ENCODE measurements at regions not wholly inside any gene's neighbourhood (a gene's known extent, or its start where the extent isn't known, plus 50 kb on each side); places are given as distances from the start of the nearest gene placed in this dataset.

DNA sequence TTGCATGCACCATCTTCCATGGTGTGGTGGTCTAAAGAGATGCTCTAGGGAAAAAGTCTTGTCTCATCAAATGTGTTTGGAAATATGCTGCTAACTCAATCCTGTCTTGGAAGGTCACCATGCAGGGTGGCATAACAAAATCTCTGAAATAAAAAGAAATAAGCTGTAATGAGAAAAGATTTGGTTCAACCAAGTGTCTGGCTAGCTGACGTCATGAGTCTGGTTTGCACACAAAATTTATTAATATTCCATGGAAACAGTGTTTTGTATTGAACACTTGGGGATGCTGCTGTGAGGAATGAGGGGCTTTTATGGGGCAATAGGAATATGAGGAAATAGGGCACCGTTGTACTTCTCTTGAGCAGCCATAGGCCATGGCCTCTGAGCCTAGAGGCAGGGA lies 575.7 kb upstream of the CDH5 start:
- DNase-seq (ENCODE audit: low read depth), result no peak

DNA sequence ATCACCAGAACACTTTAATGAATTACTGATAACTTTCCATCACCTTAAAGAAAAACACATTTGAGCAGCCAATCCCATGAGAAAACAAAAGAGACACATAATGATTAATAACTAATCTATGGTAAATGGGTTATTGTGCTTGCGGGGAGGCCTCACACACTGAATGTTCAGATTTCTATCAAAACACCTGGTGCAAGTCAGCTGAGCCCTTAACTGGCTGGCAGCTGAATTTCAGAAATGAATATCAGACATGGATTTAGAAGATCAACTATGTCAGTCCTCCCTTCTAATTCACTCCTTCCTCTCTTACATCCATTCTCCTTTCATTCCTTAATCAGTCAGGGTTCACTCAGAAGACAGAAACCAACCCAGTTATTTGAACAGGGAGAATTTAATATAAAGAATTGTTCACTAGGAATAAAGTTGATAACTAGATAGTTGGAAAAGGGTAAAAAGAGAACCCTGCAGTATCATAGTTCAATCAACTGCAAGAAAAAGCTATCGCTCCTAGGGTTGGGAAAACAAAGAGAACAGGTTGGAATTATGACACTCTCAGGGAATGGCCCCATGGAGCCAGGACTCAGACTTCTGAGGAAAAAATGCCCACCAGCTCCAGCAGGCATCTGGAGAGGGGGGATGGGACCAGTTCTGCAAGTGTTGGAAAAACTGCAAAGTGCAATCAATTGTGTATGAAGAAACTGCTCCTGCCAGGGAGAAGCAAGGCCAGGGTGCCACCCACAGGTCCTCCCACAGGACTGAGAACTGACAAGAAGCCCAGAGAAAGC lies 577.1 kb upstream of the CDH5 start:
- no peak for DNase-seq (ENCODE audit: low read depth)

DNA sequence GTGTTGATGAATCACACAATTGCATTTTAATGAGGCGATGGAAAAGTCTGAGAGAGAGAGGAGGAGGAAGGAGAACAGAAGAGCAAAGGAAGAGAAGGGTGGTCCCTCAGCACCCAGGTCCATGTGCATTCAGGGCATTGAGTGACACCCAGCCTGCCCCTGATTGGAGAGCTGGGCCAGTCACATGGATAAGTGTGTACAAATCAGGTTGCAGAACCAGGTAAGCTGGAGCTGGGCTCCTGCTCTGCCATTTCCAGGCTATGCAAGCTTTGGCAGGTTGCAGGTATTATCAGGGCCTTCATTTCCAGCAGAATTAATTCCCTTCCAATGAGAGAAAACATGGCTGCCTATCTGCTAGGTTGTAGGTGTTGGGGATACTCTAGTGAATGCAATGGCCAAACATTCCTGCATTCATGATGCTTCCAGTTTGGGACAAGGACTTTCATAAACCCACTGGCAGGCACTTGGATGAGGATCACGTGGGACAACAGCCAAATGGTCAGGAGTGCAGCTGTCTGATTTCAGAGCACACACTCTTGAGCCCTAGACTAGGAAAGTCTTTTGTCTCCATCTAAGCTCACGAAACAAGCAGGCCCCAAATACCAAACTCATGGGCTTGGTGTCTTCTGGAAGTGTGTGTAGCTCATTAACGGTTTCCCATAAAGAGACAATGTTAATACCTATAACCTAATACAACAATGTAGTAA lies 577.9 kb upstream of the CDH5 start:
- no peak for DNase-seq (ENCODE audit: low read depth)

DNA sequence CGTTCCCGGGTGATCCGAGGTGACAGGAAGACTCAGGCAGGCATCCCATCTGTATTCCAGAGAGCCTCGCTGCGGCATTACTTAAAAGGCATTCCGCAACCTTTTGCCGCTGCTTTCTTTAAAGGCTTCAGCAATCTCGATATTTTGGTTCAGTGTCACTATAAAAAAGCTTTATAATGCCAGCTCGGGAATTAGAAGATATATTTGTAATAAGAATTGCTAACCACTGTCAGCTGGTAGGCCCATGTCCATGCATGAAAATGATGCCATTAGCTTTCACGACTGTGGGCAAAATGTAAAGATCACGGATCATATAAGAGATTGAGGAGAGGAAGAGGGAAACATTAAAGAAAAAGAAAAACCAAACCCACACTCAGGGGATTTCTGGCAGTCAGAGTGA lies 578.6 kb upstream of the CDH5 start:
- DNase-seq (ENCODE audit: low read depth), result no peak

DNA sequence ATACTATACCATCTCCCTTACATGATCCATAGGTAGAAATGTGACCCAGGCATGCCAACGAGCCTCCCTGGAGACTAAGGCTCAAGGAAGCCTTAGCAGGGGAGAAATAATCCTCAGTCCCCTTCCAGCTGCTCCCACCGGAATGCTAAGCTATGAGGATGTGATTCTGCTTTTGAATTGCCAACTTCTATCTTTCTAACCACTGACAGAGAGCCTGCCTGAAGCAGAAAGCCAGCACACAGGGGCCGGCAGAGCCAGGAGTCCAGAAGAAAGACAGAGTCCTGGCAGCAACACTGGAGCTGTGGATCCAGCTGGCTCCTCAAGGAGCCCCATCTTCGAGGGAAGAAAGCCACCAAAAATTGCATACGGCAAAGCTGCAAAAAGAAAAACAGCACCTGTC lies 579.6 kb upstream of the CDH5 start:
- DNase-seq (ENCODE audit: low read depth), result no peak

DNA sequence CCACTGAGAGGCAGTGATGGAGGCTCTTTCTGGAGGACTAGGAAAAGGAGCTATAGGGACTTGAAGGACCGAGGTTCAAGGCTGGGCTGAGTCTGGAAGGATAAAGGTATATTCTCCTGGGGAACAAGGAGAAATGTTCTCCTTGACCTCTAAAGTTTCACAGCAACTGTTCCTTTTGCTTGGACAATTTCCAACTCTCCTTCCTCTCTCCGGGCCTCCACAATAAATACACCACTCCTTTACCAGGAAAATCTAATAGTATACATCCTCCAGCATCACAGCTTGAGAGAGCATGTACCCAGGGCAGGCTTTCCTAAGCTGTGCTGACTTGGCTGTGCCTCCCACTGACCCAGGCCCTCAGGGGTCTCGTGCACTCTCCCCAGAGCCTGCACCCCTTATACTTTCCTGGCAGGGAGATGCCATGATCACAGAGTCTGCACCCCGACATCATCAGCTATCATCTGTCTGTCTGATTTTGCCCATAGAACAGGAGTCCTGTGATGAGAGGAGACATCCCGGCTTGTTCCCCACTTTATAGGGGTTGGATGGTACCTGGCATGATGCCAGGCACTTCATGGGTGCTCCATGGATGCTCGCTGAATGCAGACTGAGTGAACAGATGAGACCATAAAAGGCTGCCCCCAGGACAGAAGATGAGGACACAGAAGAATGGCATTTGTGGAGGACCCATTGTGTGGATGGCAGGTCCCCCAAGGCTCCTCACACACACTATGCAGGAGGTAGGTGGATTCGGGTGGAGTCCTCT lies 582.6 kb upstream of the CDH5 start:
- no peak for DNase-seq (ENCODE audit: low read depth)

DNA sequence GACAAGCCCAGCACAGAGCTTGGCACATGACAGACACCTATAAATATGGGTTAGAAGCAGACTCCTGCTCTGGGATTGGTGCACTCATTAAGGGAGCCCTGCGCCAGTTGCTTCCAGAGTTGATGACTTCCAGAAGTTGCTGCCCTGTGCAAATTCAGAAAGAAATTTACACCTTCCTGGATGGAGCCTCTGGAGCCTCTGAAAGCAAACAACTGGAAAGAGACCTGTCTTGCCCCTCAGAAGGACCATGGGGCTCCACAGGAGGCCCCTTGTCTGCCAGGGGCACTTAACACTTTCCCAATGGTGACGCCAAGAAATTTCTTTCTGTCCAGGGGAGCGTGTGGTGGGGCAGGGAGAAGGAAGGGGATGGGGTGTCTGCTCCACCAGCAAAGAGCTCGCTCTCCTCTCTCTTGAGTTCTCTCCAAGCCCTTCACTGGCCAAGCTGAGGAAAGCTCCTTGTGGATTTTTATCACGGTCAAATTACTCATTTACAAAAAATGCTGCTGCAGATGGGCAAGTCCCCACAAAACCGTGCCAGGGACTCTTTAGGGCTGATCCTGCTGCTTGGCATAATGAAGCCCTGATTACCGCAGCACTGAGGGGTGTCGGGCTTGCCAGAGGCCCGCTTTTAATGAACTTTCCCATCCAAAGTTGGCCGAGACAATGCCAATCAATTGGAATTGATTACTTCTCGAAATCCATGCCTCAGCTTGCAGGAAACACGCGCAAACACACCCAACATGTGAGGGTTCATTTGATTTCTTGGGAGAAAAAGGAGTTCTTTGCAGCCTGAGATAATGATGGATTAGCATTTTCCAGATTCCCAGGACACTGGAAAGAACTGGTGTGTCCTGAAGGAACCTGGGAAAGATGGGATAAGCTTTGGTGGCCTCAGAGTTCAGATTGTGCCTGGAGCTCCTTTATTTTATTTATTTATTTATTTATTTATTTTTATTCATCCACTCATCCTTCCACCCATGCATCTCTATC lies 583.6 kb upstream of the CDH5 start:
- no peak for DNase-seq (ENCODE audit: low read depth)

DNA sequence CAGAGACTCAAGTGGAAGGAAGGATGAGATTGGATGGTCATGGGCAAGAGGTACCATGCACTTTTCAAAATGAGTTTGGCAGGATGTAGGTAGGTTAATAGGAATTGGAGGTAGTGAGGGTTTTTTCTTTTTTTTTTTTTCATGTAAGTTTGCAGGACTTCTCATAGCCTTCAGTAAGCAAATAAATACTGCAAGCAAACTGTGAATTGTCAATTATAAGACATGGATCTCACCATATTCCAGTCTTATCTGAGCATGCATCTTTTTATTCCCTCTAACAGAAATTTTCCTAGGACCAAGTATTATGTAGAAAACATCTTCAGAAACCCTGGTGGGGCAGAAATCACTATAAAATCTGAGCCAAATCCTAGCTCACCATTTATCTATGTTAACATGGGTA lies 584.6 kb upstream of the CDH5 start:
- DNase-seq (ENCODE audit: low read depth), result no peak

DNA sequence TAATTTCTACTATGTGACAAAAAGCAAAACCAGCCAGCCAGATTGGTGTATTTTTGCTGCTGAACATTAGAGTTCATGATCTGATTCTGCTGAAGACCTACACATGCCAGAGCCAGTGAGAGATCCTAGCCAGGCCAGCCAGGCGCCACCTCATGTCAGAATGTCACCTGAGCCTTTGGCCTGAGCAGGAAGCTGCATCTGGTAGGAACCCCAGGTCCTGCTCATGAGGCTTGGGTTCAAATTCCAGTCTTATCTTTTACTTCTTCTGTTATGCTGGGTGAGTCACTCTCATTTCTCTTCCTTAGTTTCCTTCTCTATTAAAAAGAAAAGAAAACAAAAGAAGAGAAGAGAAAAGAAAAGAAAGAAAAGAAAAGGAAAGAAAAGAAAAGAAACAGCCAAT lies 585.1 kb upstream of the CDH5 start:
- no peak for DNase-seq (ENCODE audit: low read depth)

DNA sequence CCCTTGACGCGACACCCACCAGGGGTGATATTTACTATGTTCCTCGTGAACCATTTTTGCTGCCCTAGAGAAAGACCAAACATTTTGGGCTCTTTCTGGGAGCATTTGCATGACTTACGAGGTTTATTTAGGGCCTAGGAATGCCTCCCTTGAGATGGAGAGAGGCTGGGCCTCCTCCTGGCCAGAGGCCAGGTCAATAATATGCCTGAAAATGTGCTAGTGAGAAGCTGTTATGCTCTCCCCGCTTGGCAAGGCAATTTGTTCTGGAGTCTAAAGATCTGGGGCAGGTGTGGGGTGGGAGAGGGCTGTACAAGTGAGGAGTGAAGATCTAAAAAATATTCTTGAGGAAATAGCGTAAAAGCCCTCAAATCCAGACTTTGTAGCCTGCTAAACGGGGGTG lies 587.3 kb upstream of the CDH5 start:
- no peak for DNase-seq (ENCODE audit: low read depth)

DNA sequence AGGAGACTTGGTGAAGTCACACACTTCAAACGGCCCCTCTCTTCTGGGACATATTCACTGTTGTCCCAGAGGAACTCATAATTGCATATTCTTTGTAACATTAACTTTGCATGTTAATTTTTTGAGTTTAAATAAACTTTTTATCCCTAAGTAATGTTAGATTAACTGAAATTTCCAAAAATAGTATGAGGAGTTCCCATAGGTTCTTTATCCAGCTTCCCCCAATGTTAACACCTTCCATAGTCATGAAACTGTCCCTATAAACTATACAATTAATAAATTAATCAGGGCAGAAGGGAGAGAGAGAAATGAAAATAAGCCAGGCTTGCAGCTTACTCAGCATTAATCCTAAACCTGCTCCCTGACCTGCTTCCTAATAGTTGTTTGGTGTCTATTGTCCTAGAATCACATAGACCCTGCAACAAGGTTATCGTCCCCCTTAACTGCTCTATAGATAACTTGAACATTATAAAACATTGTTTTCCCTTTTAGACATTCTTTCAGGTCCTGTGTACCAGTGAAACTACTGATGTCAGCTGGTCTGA lies 589.8 kb upstream of the CDH5 start:
- DNase-seq (ENCODE audit: low read depth), result no peak

DNA sequence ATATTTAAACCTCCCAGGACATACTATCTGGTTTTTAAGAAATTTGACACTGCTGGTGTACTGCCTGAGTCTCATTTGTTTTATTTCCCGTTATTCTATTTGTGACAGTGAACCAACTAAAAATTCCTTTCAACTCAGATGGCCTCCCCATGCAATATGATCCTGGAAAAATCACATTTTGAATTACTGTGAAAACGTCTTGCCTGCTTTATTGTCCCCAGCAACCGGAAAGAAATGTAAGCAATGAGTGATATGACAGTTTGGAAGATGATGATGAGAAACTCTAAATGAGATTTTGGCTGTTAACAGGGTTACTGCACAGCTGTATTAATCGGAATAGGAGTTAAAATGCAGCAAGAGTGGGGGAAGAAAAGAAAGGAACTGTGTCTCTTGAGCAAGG lies 590.7 kb upstream of the CDH5 start:
- no peak for DNase-seq (ENCODE audit: low read depth)

DNA sequence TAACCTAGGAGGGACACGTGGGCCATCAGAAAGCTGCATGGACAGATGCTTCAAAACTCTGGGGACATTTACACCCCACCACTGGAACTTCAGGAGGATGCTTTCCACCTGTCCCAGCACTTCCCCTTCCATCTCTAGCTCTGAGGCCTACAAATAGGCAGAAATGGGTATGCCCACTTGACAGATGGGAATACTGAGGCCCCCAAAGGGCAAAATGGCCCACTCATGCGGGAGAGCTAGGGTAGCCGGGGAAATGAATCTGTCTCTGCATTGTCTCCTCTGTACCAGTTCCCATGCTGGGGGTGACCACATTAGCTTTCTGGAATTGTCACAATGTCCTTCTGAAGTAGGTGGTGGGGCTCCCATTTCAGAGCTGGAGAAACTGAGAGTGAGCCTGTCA lies 592.1 kb upstream of the CDH5 start:
- no peak for DNase-seq (ENCODE audit: low read depth)

DNA sequence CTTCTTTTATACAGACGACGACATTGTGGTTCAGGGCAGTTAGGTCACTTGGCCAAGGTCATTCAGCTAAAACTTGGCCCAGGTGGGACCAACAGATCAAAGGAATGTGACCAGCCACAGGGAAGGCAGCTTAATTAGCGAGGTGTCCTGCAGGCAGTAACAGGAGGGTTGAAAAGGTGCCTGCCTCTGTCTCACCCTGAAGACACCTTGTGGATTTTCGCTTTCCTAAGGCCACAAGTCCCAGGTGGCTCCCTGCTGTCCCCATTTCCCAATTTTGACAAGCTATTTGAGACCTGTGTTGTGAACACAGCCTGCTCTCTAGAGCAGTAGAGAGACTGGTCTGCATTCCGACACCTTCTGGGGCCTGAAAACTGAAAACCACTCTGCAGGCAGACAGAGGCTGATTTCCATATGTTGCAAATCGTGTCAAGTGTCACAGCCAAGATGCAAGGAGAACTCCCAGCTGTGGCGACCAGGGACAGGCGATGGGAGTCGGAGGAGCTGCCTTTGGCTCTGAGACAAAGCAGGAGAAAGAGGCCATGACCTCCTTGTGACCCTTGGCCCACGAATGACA lies 593.1 kb upstream of the CDH5 start:
- no peak for DNase-seq (ENCODE audit: low read depth)

DNA sequence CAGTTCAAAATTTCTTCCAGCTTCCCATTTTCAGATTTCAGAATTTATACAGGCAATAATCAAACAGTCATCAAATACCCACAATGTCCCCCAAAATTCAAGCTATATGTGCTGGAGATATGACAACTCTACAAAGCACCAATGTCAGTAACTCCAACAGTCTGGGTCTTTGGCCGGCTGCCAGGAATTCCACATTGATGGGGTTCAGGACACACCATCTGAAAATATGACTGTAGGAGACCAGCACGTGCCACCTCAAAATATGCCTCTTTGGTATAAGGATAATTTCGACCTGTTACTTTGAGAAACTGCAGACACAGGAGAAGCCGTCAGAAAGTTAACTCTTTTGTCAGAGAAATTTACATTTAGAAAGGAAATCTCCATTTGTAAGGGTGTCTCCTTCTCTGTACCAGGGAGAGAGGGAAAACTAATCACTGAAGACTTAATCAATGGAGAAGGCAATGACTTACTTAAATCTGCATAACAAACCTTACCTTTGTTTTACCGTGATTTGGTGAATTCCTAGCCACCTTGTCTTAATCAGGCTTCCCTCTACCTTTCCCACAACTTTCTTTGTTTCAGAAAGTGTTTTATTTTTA lies 594.3 kb upstream of the CDH5 start:
- no peak for DNase-seq (ENCODE audit: low read depth)

DNA sequence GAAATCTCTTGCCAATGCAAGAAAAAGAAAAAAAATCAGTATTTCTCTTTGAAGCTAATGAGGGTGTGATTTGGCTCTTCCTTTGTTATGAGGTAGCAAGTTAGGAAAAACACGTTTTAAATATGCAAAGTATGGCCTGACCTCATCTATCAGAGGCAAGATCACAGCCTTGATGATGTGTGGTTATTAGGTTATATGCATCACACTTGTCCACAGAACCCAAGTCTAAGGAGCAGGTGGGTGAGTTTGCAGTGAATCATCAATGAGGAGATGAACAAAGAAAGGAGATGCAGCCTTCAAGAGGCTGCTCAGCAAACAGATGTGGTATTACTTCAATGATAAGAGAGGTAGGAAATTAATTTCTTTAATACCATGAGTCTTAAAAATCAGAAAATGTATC lies 594.8 kb upstream of the CDH5 start:
- DNase-seq (ENCODE audit: low read depth), result no peak

DNA sequence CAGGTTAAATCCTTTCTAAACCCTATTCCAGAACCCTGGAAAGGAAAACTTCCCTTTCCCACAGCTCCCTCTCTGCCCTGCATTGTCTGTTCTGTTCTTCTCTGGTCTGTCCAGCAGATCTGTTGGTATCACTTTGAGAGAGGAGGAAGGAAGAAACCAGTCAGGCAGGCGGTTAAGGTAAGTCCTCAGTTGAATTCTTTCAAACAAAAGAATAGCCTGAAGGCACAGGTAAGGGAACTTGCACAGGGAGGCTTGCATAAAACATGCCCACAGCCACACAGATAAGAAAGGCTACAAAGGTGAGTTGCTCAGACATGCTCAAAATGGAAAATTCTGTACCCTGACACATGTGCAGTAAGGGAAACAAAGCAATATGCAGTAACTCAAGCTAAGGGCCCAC lies 595.7 kb upstream of the CDH5 start:
- DNase-seq (ENCODE audit: low read depth), result no peak

DNA sequence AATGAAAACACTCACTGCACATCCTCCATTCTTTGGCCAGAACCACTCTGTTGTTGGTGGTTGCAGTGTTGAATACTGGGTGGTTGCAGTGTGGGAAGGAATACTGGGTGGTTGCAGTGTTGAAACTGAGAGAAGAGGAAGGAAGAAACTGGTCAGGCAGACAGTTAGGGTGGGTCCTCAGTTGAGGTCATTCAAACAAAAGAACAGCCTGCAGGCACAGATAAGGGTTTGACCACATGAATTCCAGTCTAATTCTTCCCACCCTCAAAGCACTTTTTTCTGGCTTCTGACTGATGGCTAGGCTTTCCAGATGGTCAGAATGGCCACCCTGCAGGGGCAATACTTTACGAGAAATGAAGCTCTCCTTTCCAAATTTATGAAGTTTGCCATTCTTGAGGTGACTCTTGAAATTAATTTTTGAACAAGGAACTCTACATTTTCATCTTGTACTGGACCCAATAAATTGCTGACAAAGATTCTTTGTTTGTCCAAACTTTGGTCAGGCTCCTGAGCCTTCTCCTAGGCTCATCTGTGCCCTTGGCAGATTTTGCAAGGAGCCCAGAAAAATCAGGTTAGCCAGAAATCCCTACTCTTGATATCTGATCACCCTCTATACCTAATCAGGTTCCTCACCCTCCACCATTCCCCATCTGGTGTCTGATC lies 596.6 kb upstream of the CDH5 start:
- DNase-seq (ENCODE audit: low read depth), result no peak

DNA sequence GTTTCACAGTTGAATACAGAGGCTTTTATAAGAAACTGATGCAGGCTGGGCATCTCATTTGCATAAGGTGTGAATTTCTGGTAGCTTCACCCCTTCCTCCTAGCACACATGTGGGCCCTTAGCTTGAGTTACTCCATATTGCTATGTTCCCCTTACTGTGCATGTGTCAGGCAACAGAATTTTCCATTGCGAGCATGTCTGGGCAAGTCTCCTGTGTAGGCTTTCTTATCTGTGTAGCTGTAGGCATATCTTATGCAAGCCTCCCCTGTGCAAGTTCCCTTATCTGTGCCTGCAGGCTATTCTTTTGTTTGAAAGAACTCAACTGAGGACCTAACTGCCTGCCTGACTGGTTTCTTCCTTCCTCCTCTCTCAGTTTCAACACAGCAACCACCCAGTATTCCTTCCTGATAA lies 597.4 kb upstream of the CDH5 start:
- no peak for DNase-seq (ENCODE audit: low read depth)

DNA sequence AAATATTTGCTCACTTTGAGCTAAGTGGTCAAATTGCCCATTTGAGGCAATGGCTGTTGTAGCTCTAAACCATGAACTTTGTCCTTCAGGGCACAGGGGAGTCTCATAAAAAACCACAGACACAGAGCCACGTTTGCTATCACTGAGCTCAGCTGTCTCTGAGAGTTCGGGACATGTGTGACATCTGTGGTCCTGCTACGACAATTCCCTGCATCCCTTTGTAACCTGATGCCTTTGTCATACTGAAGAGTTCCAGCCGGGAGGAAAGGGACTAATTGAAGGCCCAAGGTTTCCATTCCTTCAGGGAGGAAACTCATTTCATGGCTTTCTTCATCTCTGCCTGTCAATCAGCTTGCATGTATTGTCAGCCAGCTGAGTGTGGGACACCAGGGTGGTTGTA lies 599.4 kb upstream of the CDH5 start:
- DNase-seq (ENCODE audit: low read depth), result no peak
